ENCODE measurements at regions not wholly inside any gene's neighbourhood (a gene's known extent, or its start where the extent isn't known, plus 50 kb on each side); places are given as distances from the start of the nearest gene placed in this dataset.

GRCh38 chr4:20598626-20599025 is 101.6 kb upstream of the PACRGL start:
- Histone ChIP-seq H4K20me1 (replicated peaks; ENCODE audit: control insufficient read depth, extremely low read depth, insufficient read depth, low read length) (no peaks in the 10 kb centered on the region), H3K27ac (ENCODE audit: insufficient read depth, low read depth, low read length) (no peak overlapping the region), H3K27me3 (ENCODE audit: control insufficient read depth in 2 of 2, insufficient read depth in 2 of 2, low read length in 2 of 2) (no peaks in the 10 kb centered on the region), H3K9me1 (replicated peaks; ENCODE audit: control insufficient read depth, extremely low read depth, insufficient read depth, low read length) (no peaks in the 10 kb centered on the region), H3K79me2 (ENCODE audit: control insufficient read depth, insufficient read depth, low read length) (no peaks in the 10 kb centered on the region), H3K9ac (replicated peaks; ENCODE audit: extremely low read depth, insufficient read depth, low read length) (no peak overlapping the region), H3K4me2 (ENCODE audit: insufficient read depth, low read length) (no peak overlapping the region), H3K9me3 (replicated peaks; ENCODE audit: control insufficient read depth, insufficient read depth, low read length) (no peaks in the 10 kb centered on the region), H2AFZ (ENCODE audit: low read depth, low read length) (no peak overlapping the region), H3K4me1 (ENCODE audit: control insufficient read depth, extremely low read depth, insufficient read depth, low read length) (no peaks in the 10 kb centered on the region), H3K36me3 (ENCODE audit: control insufficient read depth in 2 of 2, extremely low read depth in 1 of 2, insufficient read depth in 2 of 2, low read length in 2 of 2) (no peaks in the 10 kb centered on the region), H3K4me3 (replicated peaks in 1 of 3; ENCODE audit: insufficient read depth in 1 of 3, low read depth in 1 of 3, low read length in 3 of 3) (no peak overlapping the region)
- CTCF ChIA-PET, result interaction anchor here (1.0 kb wide), 1 partner anchor 86 kb away, joined by 3 read pairs; no protein-coding TSS in a partner anchor
- POLR2A ChIA-PET, result no interaction called here
- BruUV-seq (replicated peaks), result no TSS peak
- dilution Hi-C loops (cut with MboI; ENCODE audit: extremely low pct_ligation_motif_present, low sequenced_read_pairs) (no loop called here), intact Hi-C loops (cut with micrococcal nuclease) (no loop called here)
- TF ChIP-seq POLR2A (IDR thresholded peaks at IDR 0.05; ENCODE audit: low read depth, low read length), result no peak
- no peak for TF ChIP-seq EZH2 (IDR thresholded peaks at IDR 0.05; ENCODE audit: borderline replicate concordance, low read depth, low read length, severe bottlenecking)
- TF ChIP-seq CTCF (IDR thresholded peaks at IDR 0.05; ENCODE audit: extremely low read depth in 1 of 2, insufficient read depth in 1 of 2, low read depth in 1 of 2, low read length in 2 of 2), result no peak
- TF ChIP-seq POLR2AphosphoS5 (IDR thresholded peaks at IDR 0.05; ENCODE audit: insufficient read depth, low read depth, low read length), result no peak
- no peak for TF ChIP-seq MAX (IDR thresholded peaks at IDR 0.05; ENCODE audit: insufficient read depth, insufficient read length)
- no peak for TF ChIP-seq GATA2 (IDR thresholded peaks at IDR 0.05; ENCODE audit: insufficient read depth, insufficient read length, low read depth, low read length)
- no peak for TF ChIP-seq MYC (IDR thresholded peaks at IDR 0.05; ENCODE audit: low read depth, low read length)
- no peak for TF ChIP-seq FOS (IDR thresholded peaks at IDR 0.05; ENCODE audit: borderline replicate concordance, insufficient read depth, low read length)
- TF ChIP-seq JUN (IDR thresholded peaks at IDR 0.05; ENCODE audit: borderline replicate concordance, insufficient read depth, insufficient read length, low read depth), result no peak
- FAIRE-seq, result no peak
- DNase-seq (ENCODE audit: low read depth, low spot score), result no peak

All from endothelial cell of umbilical vein (primary cell).